GOT3 (cell line): ENCODE measurements at regions not wholly inside any gene's neighbourhood (a gene's known extent, or its start where the extent isn't known, plus 50 kb on each side); places are given as distances from the start of the nearest gene placed in this dataset.

ENCODE experiments used
- DNase-seq: peaks from one replicate; lab custom pipeline; 2025; ENCODE audit warnings: mixed read lengths; lab: John Stamatoyannopoulos, UW

DNA sequence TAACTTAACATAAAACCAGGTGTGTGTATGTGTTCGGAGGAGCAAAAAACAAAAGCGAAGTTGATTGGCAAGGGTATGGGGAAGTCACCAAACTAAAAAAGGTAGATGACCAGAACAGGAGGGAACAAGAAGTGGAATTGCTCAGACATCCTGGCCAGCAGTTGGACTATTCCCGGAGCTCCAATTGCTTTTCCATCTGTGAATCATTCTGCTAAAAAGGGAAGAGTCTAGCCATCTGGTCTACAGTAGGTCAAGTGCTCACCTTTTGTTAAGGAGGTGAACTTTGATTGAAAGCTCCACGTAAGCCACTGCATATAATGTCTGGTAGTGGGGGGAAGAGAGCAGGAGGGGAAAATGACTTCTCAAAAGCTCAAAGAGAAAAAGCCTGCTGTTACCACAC is 50.0 kb upstream of the BET1 start:
- no peak for DNase-seq

DNA sequence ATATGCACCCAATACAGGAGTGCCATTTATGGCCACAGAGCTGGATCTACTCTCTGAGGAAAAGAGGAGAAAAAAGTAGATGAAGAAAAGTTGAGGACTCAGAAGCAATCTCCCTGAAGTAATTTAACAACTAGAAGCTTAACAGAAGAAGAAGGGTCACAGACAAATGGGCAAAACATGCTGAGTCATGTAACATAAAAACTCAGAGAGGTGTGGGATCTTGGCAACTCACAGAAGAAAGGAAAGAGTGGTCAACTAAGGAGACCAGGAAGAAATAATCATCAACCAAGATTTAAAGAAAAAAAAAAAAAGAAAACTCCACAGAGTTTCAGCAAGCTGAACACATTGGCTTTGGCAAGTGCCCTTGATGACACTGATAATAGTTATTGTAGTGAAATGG is 51.8 kb upstream of the BET1 start:
- DNase-seq, result no peak

DNA sequence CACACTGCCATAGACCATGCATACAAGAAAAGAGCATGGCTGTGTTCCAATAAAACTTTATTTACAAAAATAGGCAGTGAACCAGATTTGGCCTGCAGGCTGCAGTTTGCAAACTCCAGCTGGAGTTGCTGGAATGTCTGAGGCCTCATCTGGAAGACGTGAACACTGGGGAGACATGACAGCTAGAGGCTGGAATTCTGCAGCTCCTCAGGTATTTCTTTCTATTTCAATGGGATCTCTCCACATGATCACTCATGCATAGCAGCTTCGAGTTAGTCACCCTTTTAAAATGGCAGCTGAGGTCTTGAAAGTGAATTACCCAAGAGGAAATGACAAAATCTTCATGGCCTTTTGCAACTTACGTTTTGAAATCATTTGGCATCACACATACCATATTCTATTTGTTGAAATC is 52.6 kb upstream of the BET1 start:
- DNase-seq, result no peak

DNA sequence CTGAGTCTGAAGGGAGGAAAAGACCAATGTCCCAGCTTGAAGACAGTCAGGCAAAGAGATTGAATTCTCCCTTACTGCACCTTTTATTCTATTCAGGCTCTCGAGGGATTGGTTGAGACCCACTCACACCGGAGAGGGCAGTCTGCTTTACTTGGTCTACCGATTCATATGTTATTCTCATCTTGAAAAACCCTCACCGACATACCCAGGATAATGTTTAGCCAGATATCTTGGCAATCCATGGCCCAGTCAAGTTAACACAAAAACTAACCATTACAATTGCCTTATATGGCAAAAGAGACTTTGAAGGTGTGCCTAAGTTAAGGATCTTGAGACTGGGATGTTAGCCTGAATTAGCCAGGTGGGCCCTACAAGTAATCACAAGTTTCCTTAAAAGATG is 53.8 kb upstream of the BET1 start:
- no peak for DNase-seq

GRCh38 chr7:94059746-94060145 is 55.6 kb upstream of the BET1 start:
- DNase-seq, result no peak

DNA sequence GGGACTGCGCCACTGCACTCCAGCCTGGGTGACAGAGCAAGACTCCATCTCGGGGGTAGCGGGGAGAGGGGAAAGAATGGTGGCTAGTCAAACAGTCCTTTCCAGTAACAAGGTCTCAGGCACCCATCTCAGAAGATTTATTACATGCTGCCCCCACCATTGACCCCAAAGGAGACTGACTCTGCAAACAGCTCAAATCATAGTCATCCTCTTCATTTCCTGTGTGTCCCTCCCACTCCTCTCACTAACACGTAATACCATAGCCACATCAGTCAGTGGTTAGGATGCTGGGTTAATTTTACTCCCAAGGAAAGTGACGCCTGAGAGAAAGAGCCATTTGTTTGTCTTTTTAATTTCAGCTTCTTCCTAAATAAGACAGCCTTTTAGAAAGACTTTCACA is 56.6 kb upstream of the BET1 start:
- no peak for DNase-seq

DNA sequence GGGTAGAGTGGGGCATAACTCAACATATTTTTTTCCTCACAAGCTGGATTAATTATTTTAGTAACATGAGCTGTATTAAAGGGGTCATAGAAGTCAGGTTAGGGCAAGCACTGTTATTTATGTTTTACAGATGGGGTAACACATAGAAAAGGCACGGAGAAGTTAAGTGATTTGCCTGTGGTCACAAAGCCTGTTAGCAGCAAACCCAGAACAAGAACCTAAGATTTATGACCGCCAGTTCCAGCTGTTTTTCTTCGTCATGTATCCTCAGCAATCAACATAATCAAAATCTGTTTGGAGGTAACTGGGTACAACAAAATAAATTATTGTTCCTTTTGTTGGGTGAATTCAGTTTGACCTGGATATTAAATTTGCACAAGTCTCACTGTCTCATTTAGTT is 57.2 kb upstream of the BET1 start:
- no peak for DNase-seq

GRCh38 chr7:94062372-94062771 is 58.2 kb upstream of the BET1 start:
- no peak for DNase-seq

- no peak for DNase-seq
Measured at GRCh38 chr7:94064541-94065191, 60.5 kb upstream of the BET1 start.

- DNase-seq, result no peak
Measured at GRCh38 chr7:94067047-94067446, 62.9 kb upstream of the BET1 start.

DNA sequence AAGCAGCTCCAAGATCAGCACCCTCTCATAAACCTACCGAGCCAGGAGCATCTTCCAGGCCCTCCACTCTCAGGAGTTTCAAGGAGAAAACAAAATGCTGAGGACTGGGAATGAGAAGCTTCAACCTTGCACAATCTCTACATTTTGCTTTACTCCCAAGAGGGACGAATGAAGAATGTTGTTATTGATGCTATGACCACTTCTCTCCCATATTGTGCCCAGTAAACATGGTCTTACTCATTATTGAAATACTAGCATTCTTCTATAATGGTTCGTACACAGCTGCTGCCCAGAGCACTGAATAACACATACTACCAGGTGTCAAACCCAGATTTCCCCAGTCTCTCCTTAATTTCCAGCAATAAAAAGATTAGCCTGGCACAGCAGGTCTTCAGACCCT is 63.4 kb upstream of the BET1 start:
- DNase-seq, result no peak

GRCh38 chr7:94069162-94069739 is 65.1 kb upstream of the BET1 start:
- DNase-seq, result no peak

DNA sequence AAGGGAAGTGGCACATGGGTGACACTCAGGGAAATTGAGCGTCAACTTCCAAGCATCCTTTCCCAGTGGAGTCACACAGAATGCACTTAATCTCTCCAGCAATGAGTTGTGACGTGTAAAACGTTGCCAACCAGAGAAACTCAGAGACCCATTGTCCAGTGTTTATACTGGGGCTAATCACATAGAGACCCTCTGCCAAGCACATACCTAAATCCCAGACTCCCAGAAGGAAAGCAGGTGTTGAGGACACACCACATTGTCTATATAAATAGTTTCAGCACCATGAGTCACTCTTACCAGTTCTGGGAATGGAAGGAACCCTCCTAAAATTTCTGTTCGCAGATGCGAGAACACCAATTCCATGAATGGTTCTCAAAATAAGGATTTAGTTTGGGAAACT is 76.4 kb upstream of the BET1 start:
- DNase-seq, result no peak

- no peak for DNase-seq
Measured at GRCh38 chr7:94082126-94082525, 78.0 kb upstream of the BET1 start.

GRCh38 chr7:94087664-94088352 is 83.7 kb upstream of the BET1 start:
- DNase-seq, result no peak

DNA sequence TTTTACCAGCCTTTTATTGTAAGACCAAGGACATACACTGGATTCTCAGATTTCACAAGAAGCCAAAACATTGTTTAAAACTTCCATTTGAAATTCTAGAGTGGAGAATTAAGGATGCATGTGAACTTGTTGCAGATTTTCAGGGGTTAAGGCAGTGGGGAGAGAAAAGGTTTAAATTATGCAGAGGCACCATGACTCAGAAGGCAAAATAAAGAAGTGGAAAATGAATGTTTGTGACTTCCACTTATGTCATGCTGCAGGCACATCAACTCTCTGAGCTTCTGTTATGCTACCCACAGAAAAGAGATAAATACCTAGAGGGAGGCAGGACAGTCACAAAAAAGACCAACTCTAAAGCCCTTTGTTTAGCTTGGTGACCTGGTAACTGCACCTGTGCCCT is 84.4 kb upstream of the BET1 start:
- DNase-seq, result no peak

- DNase-seq, result no peak
Measured at GRCh38 chr7:94089806-94090205, 85.7 kb upstream of the BET1 start.

DNA sequence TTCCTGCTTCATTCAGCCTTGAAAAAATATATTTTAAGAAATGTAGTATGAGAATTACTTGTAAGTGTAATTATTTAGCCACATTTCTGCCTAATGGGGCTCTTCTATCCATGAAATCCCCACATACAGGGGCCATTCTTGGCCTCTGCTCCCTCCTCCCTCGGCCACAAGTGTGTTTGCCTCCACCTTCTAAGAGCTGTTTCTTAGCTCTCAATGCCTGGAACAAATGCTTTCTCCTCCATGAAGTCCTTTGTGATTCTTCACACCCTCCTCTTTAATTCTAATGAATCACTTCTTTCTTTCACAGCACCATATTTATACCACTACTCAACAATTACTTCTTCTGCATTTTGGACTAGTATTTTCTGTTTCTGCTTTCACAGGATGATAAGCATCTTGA is 88.8 kb upstream of the BET1 start:
- no peak for DNase-seq

DNA sequence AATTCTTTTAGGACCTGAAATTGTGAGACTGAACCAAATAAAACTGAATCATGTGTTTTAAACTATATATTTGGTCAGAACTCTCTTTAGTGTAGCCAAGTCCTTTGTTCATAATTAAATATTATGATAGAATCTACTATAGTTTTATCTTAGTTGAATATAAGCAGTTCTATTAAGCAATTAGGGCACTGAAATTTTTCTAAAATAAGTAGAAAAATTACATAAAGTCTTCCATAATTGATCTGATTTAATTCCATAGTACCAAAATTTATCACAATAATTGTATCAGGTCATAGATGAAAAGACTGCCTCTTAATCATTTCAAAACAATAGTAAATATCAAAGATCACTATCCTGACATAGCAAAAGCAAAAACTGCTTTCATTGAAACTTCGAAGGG is 90.1 kb upstream of the BET1 start:
- DNase-seq, result no peak

DNA sequence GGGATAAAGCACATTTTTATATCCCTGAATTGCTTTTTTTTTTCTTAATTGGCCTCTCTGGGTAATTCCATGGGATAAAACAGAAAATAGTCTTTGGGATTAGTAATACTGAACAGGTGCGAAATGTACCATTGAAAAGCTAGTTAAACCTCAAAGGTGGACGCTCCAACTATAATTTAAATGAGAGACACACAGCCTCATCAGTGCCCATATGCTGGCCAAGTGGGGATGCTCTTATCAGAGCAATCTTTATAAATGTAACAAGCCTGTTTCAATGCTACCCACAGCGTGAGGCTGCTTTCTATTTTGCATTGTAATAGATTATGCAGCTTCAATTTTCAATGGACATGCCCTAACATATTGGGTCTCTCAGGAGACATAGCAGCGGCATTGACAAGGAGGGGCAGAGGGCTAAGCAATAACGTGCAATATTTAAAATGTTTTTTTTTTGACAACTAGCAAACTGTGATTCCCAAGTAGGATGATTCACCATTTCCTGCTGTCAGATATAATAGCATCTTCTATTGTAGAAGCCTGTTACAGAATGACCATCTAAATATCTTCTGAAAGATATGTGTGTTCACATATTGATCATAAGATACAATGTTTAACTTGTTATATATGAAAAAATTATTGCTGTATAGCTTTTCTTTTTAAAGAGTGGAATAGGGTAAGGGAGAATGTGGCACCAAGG is 91.3 kb upstream of the BET1 start:
- no peak for DNase-seq

GRCh38 chr7:94099679-94100078 is 95.5 kb upstream of the BET1 start:
- DNase-seq, result no peak

DNA sequence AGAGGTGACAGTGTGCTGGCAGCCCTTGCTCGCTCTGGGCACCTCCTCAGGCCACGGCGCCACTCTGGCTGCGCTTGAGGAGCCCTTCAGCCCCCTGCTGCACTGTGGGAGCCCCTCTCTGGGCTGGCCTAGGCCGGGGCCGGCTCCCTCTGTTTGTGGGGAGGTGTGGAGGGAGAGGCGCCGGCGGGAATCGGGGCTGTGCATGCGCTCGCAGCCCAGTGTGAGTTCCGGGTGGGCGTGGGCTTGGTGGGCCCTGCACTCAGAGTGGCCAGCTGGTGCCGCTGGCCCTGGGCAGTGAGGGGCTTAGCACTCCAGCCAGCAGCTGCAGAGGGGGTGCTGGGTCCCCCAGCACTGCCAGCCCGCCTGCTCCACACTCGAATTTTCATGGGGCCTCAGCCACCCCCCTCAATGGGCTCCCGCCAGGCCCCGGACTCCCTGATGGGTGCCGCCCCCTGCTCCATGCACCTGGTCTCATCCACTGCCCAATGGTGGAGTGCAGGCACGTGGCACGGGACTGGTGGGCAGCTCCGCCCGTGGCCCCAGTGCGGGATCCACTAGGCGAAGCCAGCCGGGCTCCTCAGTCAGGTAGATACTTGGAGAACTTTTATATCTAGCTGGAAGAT is 96.7 kb upstream of the BET1 start:
- DNase-seq, result no peak

DNA sequence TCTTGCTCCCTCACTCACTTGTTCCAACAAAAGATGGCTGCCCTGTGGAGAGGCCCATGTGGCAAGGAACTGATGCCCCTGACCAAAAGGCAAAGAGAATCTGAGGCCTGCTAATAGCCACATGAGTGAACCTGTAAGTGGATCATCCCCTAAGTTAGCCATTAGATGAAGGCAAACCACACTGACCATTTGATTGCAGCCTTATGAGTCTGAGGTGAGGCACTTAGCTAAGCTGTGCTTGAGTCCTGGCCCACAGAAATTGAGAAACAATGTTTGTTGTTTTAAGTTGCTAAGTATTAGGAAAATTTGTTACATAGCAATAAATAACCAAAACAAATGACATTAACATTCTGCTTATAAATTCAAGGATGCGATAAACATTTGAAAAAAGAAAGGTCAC is 100.1 kb upstream of the BET1 start:
- DNase-seq, result no peak
